GM12891 (cell line): ENCODE measurements at regions not wholly inside any gene's neighbourhood (a gene's known extent, or its start where the extent isn't known, plus 50 kb on each side); places are given as distances from the start of the nearest gene placed in this dataset.

Source experiments
- DNase-seq: peaks from one replicate; pipeline ENCODE4 v3.0.0; 2011; ENCODE audit warnings: low spot score; ENCODE audit not compliant: insufficient read length
- FAIRE-seq: peaks from 2 replicates; lab custom pipeline; 2011; peaks lifted over from hg19 to GRCh38; lab: Jason Lieb, UNC
- PAX5 ChIP-seq: IDR thresholded peaks from 2 replicates; pipeline ENCODE4 v1.6.1; 2011; ENCODE audit warnings: low read length, moderate library complexity, mild to moderate bottlenecking; ENCODE audit not compliant: insufficient read depth, severe bottlenecking
- POLR2A ChIP-seq: IDR thresholded peaks from 2 replicates; pipeline ENCODE4 v1.6.1; 2011; ENCODE audit warnings: low read depth, low read length, control low read depth
- POLR2AphosphoS5 ChIP-seq: IDR thresholded peaks from 2 replicates; pipeline ENCODE4 v1.6.1; 2011; ENCODE audit warnings: low read depth, low read length, control low read depth
- POU2F2 ChIP-seq: IDR thresholded peaks from 2 replicates; pipeline ENCODE4 v1.6.1; 2011; ENCODE audit warnings: low read depth, mild to moderate bottlenecking, control low read depth, low read length, moderate library complexity
- SPI1 ChIP-seq: IDR thresholded peaks from 2 replicates; pipeline ENCODE4 v1.6.1; 2011; ENCODE audit warnings: low read depth, low read length, control low read depth
- TAF1 ChIP-seq: IDR thresholded peaks from 2 replicates; pipeline ENCODE4 v1.6.1; 2011; ENCODE audit warnings: low read depth, low read length, control low read depth

DNA sequence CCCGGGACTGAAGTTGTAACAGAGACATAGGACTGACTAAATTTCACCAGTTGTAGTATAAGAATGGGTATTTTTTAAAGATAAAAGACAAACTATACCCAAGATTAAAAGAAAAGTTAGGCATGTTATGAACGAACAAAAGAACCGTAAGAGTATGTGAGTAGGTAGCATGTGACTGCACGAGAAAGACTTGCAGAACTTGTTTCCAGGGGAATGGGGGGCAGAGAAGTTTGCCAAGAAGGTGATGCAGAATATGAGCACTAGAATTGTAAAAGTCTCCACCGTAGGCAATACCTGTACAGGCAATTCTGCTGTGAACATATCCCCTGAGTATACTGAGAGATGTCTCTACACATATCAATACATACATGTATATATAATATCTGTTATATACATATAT lies 614.7 kb downstream of the PRELID2 start:
- DNase-seq (no peak), FAIRE-seq (no peak)
- TF ChIP-seq POLR2AphosphoS5: no peak
- TF ChIP-seq SPI1: no peak
- TF ChIP-seq PAX5: no peak
- no peak for TF ChIP-seq POLR2A
- no peak for TF ChIP-seq POU2F2
- no peak for TF ChIP-seq TAF1

DNA sequence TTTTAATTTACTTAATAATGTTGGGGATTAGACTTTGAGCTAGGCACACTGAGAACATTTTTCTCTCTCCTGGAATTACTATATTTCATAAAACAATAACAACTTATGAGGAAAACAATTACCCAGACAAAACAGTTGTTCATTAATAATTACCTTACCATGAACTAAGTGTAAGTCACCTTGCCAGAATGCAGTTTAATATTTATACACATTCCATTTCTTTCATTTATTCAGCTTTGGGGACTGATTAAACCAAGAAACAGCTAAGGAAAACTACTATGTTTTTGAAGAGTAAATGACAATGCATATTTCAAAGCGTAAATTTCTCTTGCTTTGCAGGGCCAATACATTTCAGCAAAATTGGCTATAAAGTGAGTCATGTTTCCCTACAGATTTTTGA lies 616.2 kb downstream of the PRELID2 start:
- no peak for DNase-seq
- TF ChIP-seq POLR2A (no peak), POLR2AphosphoS5 (no peak), SPI1 (no peak), POU2F2 (no peak), PAX5 (no peak), TAF1 (no peak)
- no peak for FAIRE-seq

DNA sequence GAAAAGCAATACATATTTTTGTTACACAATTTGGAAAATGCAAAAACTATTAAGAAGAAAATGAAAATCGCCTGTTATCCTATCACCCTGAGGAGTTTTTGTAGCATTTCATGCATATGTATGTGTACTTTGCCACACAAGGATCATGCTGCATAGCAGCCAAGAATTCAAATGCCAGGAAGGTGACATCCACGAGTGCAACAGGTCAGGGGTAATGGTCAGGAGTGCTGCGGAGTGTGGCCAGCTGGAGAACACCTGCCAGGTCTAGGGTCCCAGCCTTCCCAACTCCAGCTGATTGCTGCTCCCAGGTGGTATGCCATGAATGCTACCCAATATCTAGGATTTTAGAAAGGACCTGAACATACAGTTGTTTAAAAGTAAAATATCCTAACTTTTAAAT lies 617.1 kb downstream of the PRELID2 start:
- no peak for DNase-seq
- FAIRE-seq: no peak
- TF ChIP-seq POU2F2 (no peak), TAF1 (no peak), SPI1 (no peak), POLR2A (no peak), PAX5 (no peak), POLR2AphosphoS5 (no peak)

DNA sequence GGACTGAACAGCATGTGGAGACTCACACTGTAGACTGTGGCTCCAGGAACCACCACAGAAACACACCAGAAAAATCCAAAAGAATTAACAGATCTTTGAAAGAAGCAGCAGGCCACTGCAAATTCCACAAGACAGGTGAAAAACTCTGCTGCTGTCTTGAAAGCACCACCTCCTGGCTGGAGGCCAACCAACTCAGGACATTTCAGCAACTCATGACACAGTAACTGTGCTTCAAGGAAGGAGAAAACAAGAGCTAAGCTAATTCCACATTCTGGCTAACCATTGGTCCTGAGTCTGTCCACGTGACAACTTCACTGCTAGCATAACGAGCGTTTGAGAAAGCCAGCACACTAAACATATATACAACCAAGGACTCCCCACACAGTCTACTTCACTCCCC lies 625.1 kb downstream of the PRELID2 start:
- TF ChIP-seq PAX5 (no peak), SPI1 (no peak), POLR2A (no peak), POU2F2 (no peak), POLR2AphosphoS5 (no peak), TAF1 (no peak)
- DNase-seq (no peak), FAIRE-seq (no peak)

DNA sequence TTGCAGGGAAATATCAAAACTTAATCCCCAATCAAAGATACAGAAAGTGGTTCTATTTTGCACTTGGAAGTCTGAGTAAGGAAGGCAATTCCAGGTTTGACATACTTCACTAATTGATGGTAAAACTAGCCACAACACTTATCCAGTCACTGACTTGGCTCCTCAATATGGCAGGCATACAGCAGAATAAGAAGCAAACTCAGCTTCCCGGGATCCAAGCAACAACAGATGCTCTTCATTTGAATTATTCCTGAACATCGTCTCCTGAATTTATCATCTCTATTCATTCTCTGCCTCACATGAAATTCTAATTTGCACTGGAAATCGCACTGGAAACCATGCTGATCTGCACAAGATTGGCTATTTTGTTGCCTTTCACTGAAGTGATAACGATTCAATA lies 629.6 kb downstream of the PRELID2 start:
- no peak for FAIRE-seq
- DNase-seq: no peak

DNA sequence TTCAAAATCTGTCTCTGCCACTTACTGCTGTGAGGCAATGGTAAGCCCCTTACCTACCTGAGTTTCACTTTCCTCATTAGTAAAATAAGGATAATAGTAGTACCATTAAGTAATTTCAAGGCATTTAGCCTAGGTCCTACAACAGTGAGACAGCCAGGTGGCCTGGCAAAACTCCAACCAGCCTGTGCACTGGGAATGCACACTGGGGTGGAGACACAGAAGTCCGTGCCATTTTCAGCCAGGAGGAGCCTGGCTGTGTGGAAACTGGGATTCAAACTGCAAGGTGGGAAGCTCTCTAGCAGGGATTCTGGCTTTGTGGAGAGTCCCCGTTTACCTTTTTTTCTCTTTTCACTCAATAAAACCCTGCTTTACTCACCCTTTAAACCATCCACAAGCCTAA lies 630.4 kb downstream of the PRELID2 start:
- no peak for TF ChIP-seq POU2F2
- no peak for TF ChIP-seq SPI1
- TF ChIP-seq PAX5: no peak
- TF ChIP-seq POLR2AphosphoS5: no peak
- TF ChIP-seq TAF1: no peak
- no peak for TF ChIP-seq POLR2A
- DNase-seq: no peak
- FAIRE-seq: no peak

More for the DNA sequence above, 629.6 kb downstream of the PRELID2 start:
- no peak for TF ChIP-seq POLR2AphosphoS5
- no peak for TF ChIP-seq SPI1
- no peak for TF ChIP-seq POLR2A
- TF ChIP-seq TAF1: no peak
- TF ChIP-seq PAX5: no peak
- no peak for TF ChIP-seq POU2F2

DNA sequence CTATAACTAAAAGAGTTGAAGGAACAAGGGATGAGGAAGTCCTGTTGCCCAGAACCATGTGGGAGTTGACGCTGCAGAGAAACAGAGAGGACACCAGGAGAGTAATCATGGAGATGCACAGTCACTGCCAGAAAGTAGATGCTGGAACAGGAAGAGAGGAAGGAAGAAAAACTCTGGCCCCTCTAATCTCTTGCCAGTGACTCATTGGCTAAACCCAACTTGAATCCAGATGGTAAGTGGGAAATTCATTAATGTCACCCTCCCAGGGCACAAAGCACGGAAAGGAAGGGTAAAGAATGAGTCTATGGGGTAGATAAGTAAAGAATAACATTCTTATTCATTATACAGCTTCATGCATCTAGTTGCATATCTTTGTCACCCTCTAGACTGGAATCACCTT lies 631.9 kb downstream of the PRELID2 start:
- FAIRE-seq: no peak
- no peak for DNase-seq
- no peak for TF ChIP-seq SPI1
- no peak for TF ChIP-seq POLR2AphosphoS5
- no peak for TF ChIP-seq POLR2A

DNA sequence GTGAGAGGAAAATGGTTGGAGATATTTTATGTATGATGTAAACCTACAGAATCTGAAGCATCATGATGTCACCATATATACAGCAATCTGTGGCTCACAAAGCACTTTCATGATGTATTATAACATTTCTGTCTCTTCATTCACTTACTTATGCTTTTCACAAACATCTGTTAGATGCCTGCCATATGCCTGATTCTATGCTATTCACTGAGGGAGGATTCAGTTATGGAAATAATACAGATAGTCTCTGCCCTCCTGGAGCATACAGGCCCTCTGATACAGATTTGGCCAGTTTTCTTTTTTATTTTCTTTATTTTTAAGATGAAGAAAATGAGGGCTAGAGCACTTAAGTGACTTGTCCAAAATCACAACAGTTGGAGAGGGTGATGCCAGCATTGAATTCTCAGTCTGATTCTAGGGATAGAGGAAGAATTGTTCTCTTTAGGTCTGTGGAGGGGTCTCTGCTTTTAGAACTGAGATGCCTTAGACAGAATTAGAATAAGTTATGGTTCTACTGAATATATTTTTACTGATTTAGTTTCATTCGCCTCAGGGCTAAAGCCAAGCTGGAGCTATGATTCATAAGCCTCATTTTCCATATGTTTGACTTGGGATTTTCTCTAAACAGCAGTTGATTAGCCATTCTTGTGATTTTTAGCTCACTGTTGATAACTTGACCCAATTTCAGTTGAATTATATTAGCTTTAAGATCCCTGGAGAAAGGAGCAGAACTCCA lies 636.4 kb downstream of the PRELID2 start:
- no peak for TF ChIP-seq POLR2A
- TF ChIP-seq POU2F2: no peak
- no peak for TF ChIP-seq POLR2AphosphoS5
- no peak for FAIRE-seq
- no peak for DNase-seq

DNA sequence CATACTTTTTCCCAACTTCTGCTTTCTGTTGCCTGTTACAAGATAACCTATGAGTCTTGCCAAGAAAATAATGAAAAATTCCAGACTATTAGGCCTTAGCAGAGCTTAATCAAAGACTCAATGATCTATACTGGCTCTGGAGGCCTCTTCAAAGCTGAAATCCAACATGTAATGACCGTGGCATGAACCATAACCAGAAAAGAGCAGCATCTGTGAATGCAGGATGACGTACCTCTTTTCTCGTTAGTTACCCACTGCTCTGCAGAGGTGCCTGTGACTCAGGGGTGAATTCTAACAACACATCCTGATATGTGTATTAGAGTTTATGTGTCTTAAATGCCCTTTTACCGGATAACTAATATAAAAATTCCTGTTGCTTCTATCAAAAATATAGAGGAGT lies 645.4 kb downstream of the PRELID2 start:
- TF ChIP-seq POLR2A (no peak), PAX5 (no peak), POLR2AphosphoS5 (no peak), TAF1 (no peak), POU2F2 (no peak), SPI1 (no peak)
- DNase-seq (no peak), FAIRE-seq (no peak)

DNA sequence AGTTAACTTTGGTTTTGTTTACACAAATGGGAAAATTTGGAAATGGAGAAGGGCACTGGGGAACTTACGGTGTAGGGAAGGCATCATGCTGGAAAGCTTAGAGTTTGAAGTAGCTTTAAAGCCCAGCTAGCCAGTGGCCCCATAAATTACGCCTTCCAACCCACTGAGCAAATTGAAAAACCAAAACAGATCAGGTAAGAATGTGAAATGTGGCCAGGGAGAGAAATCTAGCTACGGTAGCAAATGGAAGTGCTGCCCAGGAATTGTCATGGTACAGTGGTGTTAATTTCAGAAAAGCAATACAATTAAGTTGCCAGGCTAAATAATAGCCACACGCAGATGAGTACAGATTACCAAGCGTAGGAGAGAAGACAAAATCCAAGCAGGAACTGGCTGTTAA lies 654.8 kb downstream of the PRELID2 start:
- DNase-seq (no peak), FAIRE-seq (no peak)
- TF ChIP-seq POLR2A: no peak
- no peak for TF ChIP-seq PAX5
- no peak for TF ChIP-seq TAF1
- no peak for TF ChIP-seq POLR2AphosphoS5
- TF ChIP-seq POU2F2: no peak
- TF ChIP-seq SPI1: no peak
